ENCODE measurements at regions not wholly inside any gene's neighbourhood (a gene's known extent, or its start where the extent isn't known, plus 50 kb on each side); places are given as distances from the start of the nearest gene placed in this dataset.

GRCh38 chrX:22404297-22404696, 131.6 kb downstream of the CBLL2 start:
- no peak for TF ChIP-seq CTCF (IDR thresholded peaks at IDR 0.05; ENCODE audit: insufficient read depth, low read depth, low read length, missing control alignments)
- DNase-seq (ENCODE audit: low read depth) = no peak
- no peak overlapping the region for H3K4me3 ChIP-seq (ENCODE audit: low read length)

GRCh38 chrX:22406201-22406737, 133.6 kb downstream of the CBLL2 start:
- H3K4me3 ChIP-seq (ENCODE audit: low read length) = no peak overlapping the region
- no peak for DNase-seq (ENCODE audit: low read depth)
- TF ChIP-seq CTCF (IDR thresholded peaks at IDR 0.05; ENCODE audit: insufficient read depth, low read depth, low read length, missing control alignments) = no peak

DNA sequence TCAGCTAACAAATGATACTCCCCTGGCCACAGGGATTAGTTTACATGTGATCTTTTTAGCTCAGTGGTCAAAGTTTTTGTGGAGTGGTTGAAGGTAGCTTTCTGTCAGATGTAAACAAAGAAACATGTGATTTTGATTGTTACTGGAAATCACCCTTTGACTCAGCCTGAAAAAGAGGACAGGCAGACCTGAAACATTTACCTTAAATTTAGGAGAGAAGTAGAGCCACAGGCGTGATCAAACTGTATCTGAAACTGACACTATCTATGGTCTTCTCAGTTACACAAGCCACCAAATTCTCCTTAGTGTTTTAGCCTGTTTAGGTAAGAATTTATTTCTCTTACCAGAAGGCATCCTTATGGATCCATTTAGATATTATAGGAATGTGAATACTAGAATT, 136.7 kb downstream of the CBLL2 start:
- no peak for DNase-seq (ENCODE audit: low read depth)
- no peak for TF ChIP-seq CTCF (IDR thresholded peaks at IDR 0.05; ENCODE audit: insufficient read depth, low read depth, low read length, missing control alignments)
- no peak overlapping the region for H3K4me3 ChIP-seq (ENCODE audit: low read length)

DNA sequence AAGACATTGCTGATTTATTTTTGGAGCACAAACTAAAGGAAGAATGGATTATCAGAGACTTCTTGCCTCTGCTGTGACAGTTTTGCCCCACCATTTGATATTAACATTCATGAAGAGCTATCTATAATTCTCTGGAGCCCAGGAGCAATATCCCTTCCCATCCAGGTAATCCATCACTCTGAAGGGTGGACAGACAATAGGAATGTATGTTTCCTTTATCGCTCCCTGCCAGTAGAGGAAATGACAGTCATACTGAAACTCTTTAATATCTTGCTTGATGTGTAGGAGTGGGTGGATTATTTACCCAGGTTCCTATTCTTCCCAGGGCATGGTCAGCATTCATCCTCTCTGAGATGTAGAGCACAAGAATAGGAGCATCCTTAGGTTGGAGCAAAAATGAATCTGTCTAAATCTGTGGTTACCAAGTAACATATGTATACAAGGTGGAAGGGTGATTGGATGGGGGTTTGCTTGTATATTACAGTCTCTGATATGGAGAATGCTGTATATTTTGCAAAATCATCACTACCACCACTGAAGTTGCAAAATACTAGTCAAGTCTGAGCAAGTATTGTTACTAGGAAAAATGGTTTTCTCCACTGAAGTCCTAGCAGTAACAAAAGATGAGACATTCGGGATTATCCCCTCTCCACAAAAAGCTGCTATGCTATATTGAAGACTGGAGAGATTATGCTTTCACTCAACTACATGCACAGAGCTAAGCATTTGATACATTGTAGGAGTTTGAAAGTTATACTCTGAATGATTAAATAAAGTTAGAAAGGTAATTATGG, 151.6 kb downstream of the CBLL2 start:
- peak; percentile 75 for DNase-seq (ENCODE audit: low read depth)
- H3K4me3 ChIP-seq (ENCODE audit: low read length) = no peak overlapping the region
- TF ChIP-seq CTCF (IDR thresholded peaks at IDR 0.05; ENCODE audit: insufficient read depth, low read depth, low read length, missing control alignments) = no peak

DNA sequence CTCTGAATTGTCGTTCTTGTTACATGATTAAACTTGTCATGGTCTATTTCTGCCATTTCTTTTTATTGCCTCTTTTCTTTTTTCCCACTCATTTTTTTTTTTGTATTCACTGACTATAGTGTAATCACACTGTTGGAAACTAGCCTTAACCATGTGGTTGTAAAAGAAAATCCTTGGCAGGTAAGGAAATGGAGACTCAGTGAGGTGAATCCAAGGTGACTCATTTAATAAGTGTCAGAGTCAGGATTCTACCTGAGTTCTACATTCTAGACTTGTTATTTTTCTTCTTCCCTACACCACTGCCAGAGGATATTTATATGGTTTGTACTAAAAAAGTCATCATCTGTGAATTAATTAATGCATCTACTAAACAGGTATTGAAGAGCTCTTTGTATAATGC, 152.2 kb downstream of the CBLL2 start:
- DNase-seq (ENCODE audit: low read depth) = peak; percentile 48
- H3K4me3 ChIP-seq (ENCODE audit: low read length) = no peak overlapping the region
- no peak for TF ChIP-seq CTCF (IDR thresholded peaks at IDR 0.05; ENCODE audit: insufficient read depth, low read depth, low read length, missing control alignments)

DNA sequence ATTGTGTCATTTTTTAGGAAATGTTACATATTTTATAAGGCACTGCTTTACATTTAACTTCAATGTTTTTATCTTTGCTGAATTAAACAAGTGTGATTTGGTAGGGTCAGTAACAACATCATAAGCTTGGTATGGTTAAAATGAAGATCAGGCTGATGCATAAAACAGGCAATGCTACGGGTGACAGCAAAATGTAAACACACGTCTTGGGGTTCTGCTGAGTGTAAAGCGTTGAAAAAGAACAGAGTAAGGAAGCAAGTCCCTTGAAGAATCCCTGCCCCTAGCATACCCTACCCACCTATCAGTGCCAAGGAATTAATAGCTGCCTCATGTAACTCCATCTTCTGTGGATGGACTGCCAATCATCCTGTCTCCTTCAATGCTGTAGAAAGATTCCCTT, 157.0 kb downstream of the CBLL2 start:
- H3K4me3 ChIP-seq (ENCODE audit: low read length) = no peak overlapping the region
- no peak for DNase-seq (ENCODE audit: low read depth)
- no peak for TF ChIP-seq CTCF (IDR thresholded peaks at IDR 0.05; ENCODE audit: insufficient read depth, low read depth, low read length, missing control alignments)

- no peak overlapping the region for H3K4me3 ChIP-seq (ENCODE audit: low read length)
- no peak for TF ChIP-seq CTCF (IDR thresholded peaks at IDR 0.05; ENCODE audit: insufficient read depth, low read depth, low read length, missing control alignments)
- DNase-seq (ENCODE audit: low read depth) = no peak
Observed at GRCh38 chrX:22430701-22431100, 158.0 kb downstream of the CBLL2 start.

All from epithelial cell of esophagus (primary cell).